ENCODE measurements at regions not wholly inside any gene's neighbourhood (a gene's known extent, or its start where the extent isn't known, plus 50 kb on each side); places are given as distances from the start of the nearest gene placed in this dataset.

DNA sequence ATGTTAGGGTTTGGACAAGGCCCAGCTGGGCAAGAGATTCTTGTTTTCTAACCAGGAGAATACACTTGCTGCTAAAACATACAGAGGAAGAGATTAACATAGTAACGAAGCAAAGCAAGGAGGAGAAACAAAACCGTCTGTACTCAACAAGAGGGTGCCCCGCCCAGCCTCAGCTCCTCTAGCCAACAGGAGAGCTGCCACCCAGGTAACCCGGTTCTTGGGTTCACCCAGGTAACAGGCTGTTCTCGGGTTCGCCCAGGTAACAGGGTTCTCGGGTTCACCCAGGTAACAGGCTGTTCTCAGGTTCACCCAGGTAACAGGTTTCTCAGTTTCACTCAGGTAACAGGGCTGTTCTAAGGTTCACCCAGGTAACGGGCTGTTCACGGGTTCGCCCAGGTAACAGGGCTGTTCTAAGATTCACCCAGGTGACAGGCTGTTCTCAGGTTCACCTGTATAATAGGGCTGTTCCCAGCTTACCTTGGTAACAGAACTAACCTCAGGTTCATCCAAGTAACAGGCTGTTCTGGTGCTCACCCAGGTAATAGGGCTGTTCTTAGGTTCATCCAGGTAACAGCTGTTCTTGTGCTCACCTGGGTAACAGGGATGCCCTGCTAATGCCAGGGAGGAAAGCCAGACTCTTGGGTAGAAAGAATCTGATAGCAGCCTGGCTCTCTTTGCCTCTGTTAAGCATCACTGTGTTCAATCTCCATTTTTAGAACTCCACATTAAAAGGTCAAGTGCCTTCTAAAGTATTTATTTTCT lies 271.6 kb downstream of the SYK start:
- DNase-seq = no peak

DNA sequence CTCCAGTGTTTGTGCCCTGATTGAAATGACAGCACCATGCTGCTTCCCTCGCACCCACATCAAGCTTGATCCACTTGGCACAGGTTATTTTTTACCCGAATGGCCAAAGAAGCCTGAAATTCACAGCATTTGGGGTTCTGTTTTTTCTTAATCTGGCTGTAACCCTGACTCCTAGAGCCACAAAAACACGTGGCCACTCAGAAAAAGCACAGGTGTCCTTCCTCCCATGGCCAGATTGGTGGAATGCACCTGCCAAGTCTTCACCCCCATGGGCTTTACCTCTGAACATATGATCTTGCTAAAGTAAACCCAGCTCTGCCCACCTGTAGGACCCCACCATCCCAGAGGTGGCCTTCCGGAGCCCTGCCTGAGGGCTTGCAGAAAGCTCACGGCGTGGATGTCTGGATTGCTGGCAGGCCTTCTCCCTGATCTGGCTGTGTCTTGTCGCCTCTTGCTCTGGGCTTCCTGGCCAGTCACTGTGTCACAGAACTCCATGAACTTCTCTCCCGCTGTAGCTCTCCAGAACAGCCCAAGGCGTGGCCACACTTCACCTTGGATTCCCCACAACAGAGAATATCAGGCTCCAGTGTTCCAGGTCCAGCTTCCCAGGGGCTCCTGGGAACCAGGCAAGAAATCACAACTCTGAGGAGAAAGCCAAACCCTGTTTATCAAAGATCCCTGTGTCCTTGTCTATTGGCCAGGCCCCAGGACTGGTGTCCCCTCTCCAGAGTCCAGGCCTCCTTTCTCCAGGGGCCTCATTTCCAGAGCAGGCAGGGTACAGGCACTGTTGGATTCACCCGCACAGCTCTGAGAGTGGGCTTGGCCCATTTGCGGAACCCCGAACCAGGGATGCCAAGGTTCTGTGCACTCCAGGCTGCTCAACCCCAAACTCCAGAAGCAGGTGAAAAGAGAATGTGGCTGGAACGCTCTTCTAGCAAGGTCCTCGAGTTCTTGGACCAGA lies 272.5 kb downstream of the SYK start:
- no peak for DNase-seq

DNA sequence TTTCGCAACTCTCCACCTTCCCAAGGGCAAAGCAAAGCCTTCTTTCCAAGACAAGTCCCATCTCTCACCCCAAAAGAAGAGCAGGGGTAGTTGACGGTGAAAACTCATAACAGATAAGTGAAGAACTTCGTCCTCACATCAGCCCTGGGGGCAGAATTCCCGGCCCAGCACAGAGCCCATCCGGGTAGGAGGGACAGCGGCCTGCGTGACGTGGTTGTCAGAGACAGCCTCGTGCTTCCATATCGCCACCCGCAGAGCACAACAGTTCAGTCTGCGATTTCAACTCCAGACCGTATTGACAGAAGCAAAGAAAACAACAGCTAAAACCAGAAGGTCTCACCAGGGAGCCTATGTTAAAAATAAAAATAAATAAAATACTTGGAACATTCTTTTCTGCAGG lies 273.2 kb downstream of the SYK start:
- no peak for DNase-seq

DNA sequence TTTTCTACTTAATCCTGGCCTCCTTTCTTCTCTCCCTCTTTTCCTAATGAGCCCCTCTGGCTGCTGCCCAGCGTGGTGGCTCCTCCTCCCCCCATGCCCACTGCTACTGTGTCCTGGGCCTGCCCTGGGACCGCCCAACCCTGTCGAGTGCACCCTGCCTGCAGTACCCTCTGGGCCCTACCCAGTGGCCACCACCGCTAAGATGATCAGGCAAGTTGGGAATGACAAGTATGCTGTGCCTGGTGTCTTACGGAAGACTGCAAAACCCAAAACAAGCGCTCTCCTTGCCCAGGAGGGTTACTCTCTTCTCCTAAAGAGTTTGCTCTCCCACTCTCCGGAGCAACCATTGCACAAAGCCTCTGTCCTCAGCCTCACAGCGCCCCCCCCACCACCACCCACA lies 273.7 kb downstream of the SYK start:
- DNase-seq = no peak

DNA sequence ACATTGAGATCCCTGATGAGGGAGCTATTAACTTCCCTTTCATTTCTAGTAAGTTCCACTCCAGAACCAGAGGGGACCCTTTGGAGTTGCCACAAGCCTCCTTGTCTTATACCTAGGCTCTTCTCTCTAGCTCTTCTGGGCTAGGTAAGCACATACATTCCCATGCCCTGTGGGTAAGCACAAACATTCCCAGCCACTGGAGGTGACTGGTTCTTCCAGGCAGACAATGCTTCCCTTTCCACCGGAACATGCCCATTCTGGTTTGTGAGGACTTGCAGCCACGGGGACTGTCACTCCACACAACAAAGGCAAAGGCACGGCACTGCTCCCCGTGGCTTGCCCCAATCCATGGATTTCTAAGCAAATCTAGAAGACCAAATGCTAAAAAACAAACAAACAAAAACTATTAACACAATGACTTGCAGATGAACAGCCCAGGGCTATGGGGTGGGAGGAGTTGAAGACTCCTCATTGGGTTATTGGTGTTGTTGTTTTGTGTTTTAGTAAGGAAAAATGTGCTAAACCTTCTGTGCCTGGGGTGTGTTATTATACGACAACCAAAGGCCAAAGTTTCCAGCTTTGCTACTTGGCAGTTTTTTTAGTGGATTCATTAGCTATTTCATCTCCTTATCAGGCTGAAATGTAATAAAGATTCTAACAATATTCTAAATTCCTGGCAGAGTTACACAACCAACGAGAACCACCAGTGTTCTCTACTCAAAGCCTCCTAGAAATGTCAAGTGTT lies 276.2 kb downstream of the SYK start:
- no peak for DNase-seq

DNA sequence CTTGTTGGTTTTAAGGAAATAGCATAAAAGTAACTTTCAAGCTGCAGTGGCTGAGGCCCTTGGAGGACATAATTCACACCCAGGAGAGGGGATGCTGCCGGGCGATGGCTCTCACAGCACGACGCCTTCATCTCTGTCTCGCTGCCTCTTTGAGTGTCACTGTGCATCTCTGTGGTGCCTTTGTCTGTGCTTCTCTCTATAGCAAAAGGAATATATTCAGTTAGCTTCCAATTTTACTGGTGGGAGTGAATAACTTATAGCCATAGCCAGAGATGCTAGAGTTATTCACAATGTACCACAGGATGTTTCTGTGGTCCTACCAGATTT lies 276.7 kb downstream of the SYK start:
- no peak for DNase-seq

DNA sequence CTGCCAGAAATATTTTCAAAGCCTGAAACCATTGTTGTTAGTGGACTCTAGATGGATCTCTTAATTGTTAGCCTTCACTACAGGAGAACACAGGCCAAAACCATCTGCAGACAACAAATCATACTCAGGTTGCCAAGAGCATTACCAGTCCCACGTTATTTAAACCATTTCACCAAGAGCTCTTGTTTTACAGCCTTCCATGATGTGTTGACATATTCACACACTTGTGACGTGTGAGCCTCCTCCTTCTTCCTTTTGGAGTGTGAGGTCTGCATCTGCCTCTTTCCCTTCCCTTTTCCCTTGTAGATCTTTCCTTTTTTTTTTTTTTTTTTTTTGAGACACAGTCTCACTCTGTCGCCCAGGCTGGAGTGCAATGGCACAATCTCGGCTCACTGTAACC lies 279.0 kb downstream of the AUH start:
- no peak for DNase-seq

DNA sequence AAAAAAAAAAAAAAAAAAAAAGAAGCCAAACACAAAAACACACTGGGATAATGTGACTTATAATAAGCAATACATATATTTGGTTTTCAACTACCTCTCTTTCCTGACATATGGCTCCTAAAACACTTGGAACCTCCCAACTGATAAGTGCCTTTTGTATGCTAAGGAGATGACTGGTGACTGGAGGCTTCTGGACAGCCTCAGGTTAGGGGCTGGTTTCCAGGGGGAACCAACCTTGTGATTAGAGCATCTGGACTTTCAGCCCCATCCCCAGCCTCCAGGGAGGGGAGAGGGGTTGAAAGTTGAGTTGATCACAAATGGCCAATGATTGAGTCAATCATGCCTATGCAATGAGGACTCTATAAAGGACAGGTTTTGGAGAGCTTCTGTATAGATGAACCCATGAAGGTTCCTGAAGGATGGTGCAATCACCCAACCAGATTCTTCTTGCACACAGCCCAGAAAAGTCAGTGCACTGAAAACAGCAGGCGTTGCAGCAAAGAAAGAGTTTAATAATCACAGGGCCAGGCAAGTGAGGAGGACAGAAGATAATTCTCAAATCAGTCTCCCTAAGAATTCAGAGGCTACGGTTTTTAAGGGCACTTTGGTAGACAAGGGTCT lies 276.7 kb downstream of the AUH start:
- no peak for DNase-seq

DNA sequence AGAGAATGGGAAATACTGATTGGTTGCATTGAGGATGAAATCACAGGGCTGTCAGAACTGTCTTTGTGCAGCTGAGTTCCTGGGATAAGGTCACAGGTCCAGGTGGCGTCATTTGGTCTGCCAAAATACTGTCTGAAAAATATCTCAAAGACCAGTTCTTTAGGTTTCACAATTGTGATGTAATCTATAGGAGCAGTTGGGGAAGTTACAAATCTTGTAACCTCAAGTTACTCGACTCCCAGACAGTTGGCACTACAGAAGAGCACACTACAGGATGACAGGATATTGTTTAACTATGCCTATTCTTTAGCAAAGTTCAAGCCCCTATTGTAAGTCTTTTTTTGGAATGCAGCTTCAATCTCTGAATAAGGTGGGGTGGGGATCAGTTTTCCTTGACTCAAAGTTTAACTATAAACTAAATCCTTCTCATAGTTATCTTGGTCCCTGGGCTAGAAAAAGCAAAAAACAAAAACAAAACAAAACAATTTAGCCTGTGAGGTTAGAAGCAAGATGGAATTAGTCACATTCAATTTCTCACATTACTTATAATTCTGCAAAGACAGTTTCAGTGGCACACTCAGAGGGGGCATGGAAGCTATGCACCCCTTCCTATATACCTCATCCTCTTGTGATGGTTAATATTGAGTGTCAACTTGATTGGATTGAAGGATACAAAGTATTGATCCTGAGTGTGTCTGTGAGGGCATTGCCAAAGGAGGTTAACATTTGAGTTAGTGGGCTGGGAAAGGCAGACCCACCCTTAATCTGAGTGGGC lies 276.0 kb downstream of the AUH start:
- no peak for DNase-seq

DNA sequence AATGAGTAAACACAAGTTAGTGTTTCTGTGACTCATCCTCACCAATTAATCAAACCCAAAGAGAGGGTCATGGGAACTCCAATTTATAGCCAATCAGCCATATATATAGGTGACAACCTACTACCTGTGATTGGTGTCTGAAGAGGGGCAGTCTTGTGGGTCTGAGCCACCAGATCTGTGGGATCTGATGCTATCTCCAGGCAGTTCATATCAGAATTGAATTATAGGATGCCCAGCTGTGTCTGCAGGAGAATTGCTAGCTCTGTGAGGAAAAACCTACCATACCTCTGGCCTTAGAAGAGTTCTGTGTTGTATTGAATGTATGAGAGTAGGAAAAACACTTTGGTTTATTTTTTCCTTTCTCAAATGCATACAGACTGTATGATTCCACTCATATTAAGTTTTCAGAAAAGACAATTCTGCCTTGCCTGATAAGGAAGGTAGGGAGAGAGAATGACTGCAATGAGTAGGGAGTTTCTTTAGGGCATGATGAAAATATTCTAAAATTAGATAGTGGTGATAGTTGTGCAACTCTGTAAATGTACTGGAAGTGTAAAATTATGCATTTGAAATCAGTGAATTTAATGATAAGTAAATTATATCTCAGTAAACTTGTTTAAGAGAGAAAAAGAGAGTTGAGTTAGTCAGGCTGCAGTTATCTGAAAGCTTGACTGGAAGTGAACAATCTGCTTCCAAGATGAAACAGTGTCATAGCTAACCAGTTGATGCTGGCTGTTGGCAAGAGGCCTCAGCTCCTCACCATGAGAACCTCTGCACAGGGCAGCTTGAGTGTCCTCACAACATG lies 274.9 kb downstream of the AUH start:
- DNase-seq = no peak

DNA sequence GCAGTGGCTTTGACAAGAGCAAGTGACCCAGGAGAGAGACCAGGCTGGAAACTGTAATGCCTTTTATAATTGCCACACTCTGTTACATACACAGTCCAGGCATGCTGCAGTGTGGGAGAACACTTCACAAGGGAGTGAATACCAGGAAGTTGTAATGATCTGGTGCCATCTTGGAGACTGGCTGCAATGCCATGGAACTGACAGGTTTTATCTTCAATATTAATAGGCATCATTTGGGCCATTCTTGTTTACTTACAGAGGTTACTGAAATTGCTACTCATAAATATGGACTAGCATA lies 274.3 kb downstream of the AUH start:
- DNase-seq = no peak

DNA sequence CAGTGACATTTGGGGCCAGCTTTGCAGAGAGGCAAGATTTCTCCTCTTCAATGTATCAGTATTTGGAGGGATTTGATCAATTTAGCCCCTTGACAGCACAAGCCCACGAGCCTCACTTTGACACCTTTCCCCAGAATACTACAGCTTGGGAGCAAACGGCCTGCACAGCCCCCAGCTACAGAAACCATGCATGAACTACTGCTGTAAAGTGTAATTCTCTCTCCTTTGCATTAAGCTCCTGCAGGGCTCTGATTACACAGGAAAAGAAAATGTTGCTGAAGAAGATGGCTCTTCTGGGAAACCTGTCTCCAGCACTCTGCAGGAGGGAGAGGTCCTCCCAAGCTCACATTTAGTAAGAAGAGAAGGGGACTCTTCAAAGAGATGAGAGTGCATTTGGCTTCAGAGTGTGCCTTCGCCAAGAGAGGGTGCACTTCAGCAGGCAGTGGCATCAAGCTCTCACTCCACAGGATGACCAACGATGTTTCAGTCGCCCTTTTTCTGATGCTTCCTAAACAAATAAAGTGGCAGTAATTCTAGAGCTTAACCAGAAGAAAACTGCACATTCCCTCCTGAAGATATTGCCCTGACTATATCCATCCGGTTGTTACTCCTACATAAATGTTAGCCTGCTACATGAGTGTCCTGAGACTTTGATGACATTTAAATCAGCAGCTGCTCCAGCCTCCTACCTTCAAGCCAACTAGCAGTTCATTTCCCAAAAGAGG lies 272.2 kb downstream of the AUH start:
- peak; percentile 1 for DNase-seq

DNA sequence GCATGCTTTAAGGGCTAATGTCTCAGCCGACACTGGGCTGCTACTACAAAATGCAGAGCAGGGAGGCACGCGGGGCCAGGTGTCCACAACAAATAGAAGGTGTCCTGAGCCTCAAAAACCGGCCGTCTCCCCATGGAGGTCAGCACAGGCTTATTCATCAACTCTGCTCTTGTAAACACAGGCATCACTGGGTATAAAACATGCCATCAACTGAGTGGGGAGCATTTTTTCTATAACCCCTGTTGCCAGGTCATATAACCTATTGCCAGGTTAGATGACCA lies 271.6 kb downstream of the AUH start:
- DNase-seq = no peak

DNA sequence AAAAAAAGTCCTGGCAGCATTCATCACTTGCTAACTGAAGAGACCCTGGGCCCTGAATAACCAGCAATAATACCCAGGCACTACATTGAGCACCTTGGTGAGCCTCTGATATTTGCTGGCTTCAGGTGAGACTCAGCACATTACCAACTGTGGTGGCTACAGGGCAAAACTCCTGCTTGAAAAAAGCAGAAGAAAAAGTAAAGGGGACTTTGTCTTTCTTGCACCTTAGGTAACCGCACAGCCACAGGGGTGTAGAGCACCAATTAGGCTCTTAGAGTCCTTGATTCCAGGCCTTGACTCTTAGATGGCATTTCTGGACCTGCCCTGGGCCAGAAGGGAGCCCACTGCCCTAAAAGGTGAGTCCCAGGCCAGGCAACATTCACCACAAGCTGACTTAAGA lies 269.5 kb downstream of the AUH start:
- no peak for DNase-seq

DNA sequence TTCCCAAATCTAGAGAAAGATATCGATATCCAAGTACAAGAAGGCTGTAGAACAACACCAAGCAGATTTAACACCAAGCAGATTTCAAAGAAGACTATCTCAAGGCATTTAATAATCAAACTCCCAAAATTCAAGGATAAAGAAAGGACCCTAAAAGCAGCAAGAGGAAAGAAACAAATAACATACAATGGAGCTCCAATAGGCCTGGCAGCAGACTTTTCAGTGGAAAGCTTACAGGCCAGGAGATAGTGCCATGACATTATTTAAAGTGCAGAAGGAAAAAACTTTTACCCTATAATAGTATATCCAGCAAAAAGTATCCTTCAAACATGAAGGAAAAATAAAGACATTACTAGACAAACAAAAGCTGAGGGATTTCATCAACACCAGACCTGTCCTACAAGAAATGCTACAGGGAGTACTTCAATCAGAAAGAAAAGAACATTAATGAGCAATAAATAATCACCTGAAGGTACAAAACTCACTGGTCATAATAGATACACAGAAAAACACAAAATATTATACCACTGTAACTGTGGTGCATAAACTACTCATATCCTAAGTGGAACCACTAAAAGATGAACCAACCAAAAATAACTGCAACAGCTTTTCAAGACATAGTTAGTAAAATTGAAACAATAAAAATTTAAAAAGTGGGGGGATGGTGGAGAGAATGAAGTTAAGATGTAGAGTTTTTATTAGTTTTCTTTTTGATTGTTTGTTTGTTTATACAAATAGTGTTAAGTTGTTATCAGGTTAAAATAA lies 267.2 kb downstream of the AUH start:
- DNase-seq = no peak

DNA sequence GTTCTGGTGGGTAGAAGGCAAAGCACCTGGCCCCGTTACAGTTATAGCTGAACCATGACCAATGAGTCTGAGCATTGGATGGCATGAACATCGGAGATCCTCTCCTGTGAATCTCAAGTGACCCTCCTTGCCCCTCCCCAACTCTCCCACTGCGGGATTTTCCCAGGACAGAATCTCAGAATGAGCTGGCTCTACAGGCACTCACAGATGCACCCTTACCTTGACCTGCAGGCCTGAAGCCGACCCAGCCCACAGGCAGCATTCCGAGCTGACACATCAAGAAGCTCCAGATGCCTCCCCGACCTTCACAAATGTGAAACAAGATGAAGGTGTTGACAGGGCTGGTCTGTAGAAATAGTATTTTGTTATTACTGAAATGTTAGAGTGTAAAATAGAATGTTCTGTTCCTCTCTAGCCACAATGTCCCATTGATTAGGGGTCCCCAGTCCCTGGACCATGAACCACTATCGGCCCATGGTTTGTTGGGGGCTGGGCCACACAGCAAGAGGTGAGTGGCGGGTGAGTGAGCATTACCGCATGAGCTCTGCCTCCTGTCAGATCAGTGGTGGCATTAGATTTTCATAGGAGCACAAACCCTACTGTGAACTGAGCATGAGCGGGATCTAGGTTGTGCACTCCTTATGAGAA lies 263.4 kb downstream of the AUH start:
- no peak for DNase-seq

DNA sequence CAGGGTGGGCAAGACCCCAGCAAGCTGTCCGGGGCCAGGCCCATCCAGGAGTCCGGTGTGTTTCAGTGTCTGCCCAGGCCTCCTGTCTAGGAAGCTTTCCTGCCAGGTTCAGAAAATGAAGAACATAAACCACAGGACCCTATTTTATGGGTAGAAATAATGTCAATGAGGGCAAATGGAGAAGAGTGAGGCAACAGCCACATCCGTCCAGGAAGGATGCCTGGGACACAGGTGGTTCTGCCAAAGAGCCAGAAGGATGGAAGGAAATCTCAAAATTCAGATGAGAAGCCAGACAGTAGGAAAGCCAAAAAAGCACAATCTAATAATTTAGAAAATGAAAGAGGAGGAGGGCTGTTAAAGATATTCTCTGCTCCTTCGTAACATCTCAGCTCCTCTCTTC lies 262.3 kb downstream of the AUH start:
- DNase-seq = no peak

DNA sequence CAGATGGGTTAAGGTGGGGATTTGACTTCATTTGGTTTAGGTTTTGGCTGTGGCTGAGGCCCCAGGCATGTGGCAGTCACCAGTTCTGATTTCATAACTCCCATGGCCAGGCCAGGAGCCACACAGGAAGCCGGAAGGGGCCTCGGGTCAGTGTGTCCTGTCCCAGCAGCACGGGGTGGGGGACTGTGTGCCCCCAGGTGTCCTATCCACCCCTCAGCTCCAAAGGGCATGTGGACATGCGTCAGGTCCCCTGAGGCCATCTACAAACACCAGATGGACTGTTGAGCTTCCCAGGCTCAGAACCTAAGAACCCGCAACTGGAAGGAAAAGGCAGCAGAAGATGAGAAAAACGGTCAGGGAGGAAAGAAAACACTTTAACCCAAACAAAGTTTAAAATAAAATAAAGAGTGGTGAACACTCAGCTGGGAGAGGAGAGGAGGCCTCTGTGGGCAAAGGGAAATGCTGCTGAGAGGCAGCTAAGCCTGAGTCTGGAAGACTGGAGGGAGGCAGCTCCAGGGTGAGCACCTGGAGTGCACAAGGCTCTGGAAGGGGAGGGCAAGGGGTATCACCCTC lies 260.8 kb downstream of the AUH start:
- DNase-seq = no peak

DNA sequence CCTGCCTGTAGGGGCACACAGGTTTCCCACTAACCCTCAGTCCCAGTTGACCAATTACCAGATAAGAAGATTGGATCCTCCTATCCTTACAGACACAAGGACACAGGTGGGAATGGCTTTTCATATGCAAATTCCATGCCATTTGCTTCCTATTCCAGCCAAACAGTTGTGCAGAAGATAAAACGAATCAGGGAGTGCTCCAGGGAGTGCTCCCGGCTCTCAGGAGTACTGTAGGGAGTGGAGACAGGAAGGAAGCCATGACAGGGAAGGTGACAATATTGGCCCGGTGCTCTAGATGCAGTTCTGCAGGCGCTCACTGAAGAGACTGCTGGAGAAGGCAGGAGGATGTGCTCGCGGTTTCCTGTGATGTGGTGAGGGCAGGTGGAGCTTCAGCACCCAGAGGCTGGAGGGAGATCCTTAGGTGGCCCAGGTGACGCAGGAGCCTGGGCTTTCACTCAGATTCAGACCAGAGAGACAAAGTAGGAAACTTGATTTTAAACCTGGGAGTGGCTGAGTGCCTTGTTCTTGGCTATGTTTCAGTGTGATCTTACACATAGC lies 260.0 kb downstream of the AUH start:
- no peak for DNase-seq

All from NCI-H1694 (cell line).